B cell (primary cell): ENCODE measurements at regions not wholly inside any gene's neighbourhood (a gene's known extent, or its start where the extent isn't known, plus 50 kb on each side); places are given as distances from the start of the nearest gene placed in this dataset.

Source experiments
- ATAC-seq: fragments of 200-7000 bp; cut with Tn5 transposase; one replicate; pipeline ENCODE4 v1.10.0; 2021; ENCODE audit warnings: low read depth, mild to moderate bottlenecking, moderate number of reproducible peaks, moderate library complexity
- CTCF ChIA-PET: fragments of 350-600 bp; sonication (Branson Sonifier 250); formaldehyde crosslinking; loops from one replicate; lab custom pipeline; 2021; ENCODE audit warnings: antibody characterized with exemption, inconsistent platforms; lab: Charles Lee
- POLR2A ChIA-PET: fragments of 350-600 bp; sonication (Branson Sonifier 250); formaldehyde crosslinking; loops from one replicate; lab custom pipeline; 2021; ENCODE audit warnings: antibody characterized with exemption; lab: Charles Lee
- DNase-seq: peaks from one replicate; pipeline ENCODE4 v3.0.0; 2013
- H2AFZ ChIP-seq: 2 replicates; pipeline ENCODE4 v1.6.1; 2012; ENCODE audit warnings: mild to moderate bottlenecking, low read depth, low read length; ENCODE audit not compliant: insufficient read depth, poor library complexity, severe bottlenecking
- H3K27ac ChIP-seq, 2 donors: 1 replicate in 1 of 2; 2 replicates in 1 of 2; pipeline ENCODE4 v1.5.1; 2012 to 2013; ENCODE audit warnings: low read length in 2 of 2, mild to moderate bottlenecking in 2 of 2, moderate library complexity in 1 of 2
- H3K27me3 ChIP-seq, 4 experiments: fragments of 200-600 bp in 1 of 4; sonication (generic) in 1 of 4; replicated peaks in 1 of 4; 1 replicate in 2 of 4; 2 replicates in 2 of 4; pipeline versions ENCODE4 v1.6.1 to v1.7.0; 2013 to 2016; ENCODE audit warnings: low read length in 3 of 4, mild to moderate bottlenecking in 2 of 4, mixed read lengths in 1 of 4, moderate library complexity in 1 of 4; ENCODE audit not compliant: insufficient read depth in 4 of 4, control insufficient read depth in 3 of 4; ENCODE audit errors: control extremely low read depth in 1 of 4
- H3K36me3 ChIP-seq, 2 experiments: replicated peaks in 1 of 2; 1 replicate in 1 of 2; 2 replicates in 1 of 2; pipeline versions ENCODE4 v1.6.1 to v1.7.1; 2013; ENCODE audit warnings: low read length in 1 of 2; ENCODE audit not compliant: insufficient read depth in 2 of 2, control insufficient read depth in 1 of 2; ENCODE audit errors: control extremely low read depth in 1 of 2, extremely low read depth in 1 of 2
- H3K4me1 ChIP-seq, 2 donors: fragments of 200-600 bp in 1 of 2; sonication (generic) in 1 of 2; 1 replicate in 1 of 2; 2 replicates in 1 of 2; pipeline versions ENCODE4 v1.5.1 to v1.6.1; 2013 to 2017; ENCODE audit warnings: low read length in 2 of 2; ENCODE audit not compliant: control insufficient read depth in 2 of 2, insufficient read depth in 2 of 2
- H3K4me2 ChIP-seq: replicated peaks from 2 replicates; pipeline ENCODE3; 2012; ENCODE audit warnings: mild to moderate bottlenecking, low read depth, low read length; ENCODE audit not compliant: poor library complexity, severe bottlenecking
- H3K4me3 ChIP-seq, 5 experiments: fragments of 200-600 bp in 1 of 5; sonication (generic) in 1 of 5; 1 replicate in 3 of 5; 2 replicates in 2 of 5; pipeline versions ENCODE4 v1.5.1 to v1.7.0; 2011 to 2016; ENCODE audit warnings: low read length in 4 of 5, mild to moderate bottlenecking in 4 of 5, low read depth in 2 of 5, control low read depth in 1 of 5, moderate library complexity in 1 of 5; ENCODE audit not compliant: insufficient read depth in 1 of 5; ENCODE audit errors: control extremely low read depth in 1 of 5, extremely low read depth in 1 of 5
- H3K79me2 ChIP-seq: fragments of 200-600 bp; sonication (generic); one replicate; pipeline ENCODE4 v1.6.0; 2016; ENCODE audit warnings: low read length; ENCODE audit not compliant: control insufficient read depth, insufficient read depth
- H3K9ac ChIP-seq: fragments of 200-600 bp; sonication (generic); 2 replicates; pipeline ENCODE4 v1.6.1; 2017; ENCODE audit warnings: mild to moderate bottlenecking, low read length, moderate library complexity
- H3K9me3 ChIP-seq, 3 donors: one replicate each; pipeline versions ENCODE4 v1.6.1 to v1.7.1; 2013; ENCODE audit warnings: low read length in 2 of 3; ENCODE audit not compliant: control insufficient read depth in 2 of 3, insufficient read depth in 1 of 3; ENCODE audit errors: control extremely low read depth in 1 of 3
- H4K20me1 ChIP-seq: 2 replicates; pipeline ENCODE4 v1.6.0; 2012; ENCODE audit warnings: mild to moderate bottlenecking, low read length; ENCODE audit not compliant: insufficient read depth, control insufficient read depth, poor library complexity, severe bottlenecking
- H3K27ac Mint-ChIP-seq: one replicate; pipeline ENCODE4 v1.8.0; 2021; ENCODE audit warnings: mixed read lengths
- H3K27me3 Mint-ChIP-seq: one replicate; pipeline ENCODE4 v1.8.0; 2021; ENCODE audit warnings: mixed read lengths
- H3K4me1 Mint-ChIP-seq: one replicate; pipeline ENCODE4 v1.8.0; 2021; ENCODE audit warnings: mixed read lengths
- H3K4me3 Mint-ChIP-seq: one replicate; pipeline ENCODE4 v1.8.0; 2021; ENCODE audit warnings: mixed read lengths
- H3K9me3 Mint-ChIP-seq: one replicate; pipeline ENCODE4 v1.8.0; 2022; ENCODE audit warnings: mixed read lengths; ENCODE audit not compliant: insufficient read depth
- CTCF ChIP-seq: fragments of 200-600 bp; IDR thresholded peaks from one replicate; pipeline ENCODE4 v1.8.0; 2022; ENCODE audit warnings: antibody characterized with exemption, mild to moderate bottlenecking
- EZH2 ChIP-seq: IDR thresholded peaks from 2 replicates; pipeline ENCODE4 v1.6.1; 2012; ENCODE audit warnings: borderline replicate concordance, low read depth, mild to moderate bottlenecking, moderate library complexity, low read length; ENCODE audit not compliant: insufficient read depth, poor library complexity, severe bottlenecking
- WGBS: methylation state at CpG from one replicate; pipeline ENCODE4 v1.1.5; 2013; ENCODE audit warnings: missing lambda C conversion rate; ENCODE audit not compliant: insufficient coverage; 5-methylcytosine and 5-hydroxymethylcytosine counted together
- intact Hi-C: fragments of 100-400 bp; cut with micrococcal nuclease; formaldehyde crosslinking; loops from one replicate; pipeline ENCODE4 v1.10.0; 2022

- Histone ChIP-seq H3K79me2 (no peaks in the 10 kb centered on the region), H3K27me3 (peaks cover 0 to 4% (median 0%) of the 10 kb centered on the region in 4 experiments), H4K20me1 (no peaks in the 10 kb centered on the region), H3K4me1 (no peaks in the 10 kb centered on the region), H3K4me2 (no peak overlapping the region), H3K36me3 (no peaks in the 10 kb centered on the region), H3K27ac (no peak overlapping the region), H2AFZ (no peak overlapping the region), H3K4me3 (no peak overlapping the region), H3K9ac (no peak overlapping the region), H3K9me3 (peaks cover 0 to 6% (median 0%) of the 10 kb centered on the region in 3 donors)
- CTCF ChIA-PET, result no interaction called here
- Mint-ChIP-seq H3K4me1 (no peaks in the 10 kb centered on the region), H3K4me3 (no peak overlapping the region), H3K27ac (no peak overlapping the region), H3K9me3 (no peaks in the 10 kb centered on the region), H3K27me3 (peaks cover 31% of the 10 kb centered on the region)
- no peak for DNase-seq
- POLR2A ChIA-PET, result no interaction called here
- TF ChIP-seq CTCF (no peak), EZH2 (no peak)
- 91% methylated on average over 1 of the region's 1 CpG for WGBS
- intact Hi-C loops, result no loop called here
- no peak for ATAC-seq
These were observed 172.5 kb downstream of the IER5 start for GRCh38 chr1:181260994-181261393.

GRCh38 chr1:181262069-181262468 is 173.6 kb downstream of the IER5 start:
- CTCF ChIA-PET, result no interaction called here
- H3K4me1 Mint-ChIP-seq, result no peaks in the 10 kb centered on the region
- DNase-seq (no peak), ATAC-seq (no peak)
- Histone ChIP-seq H3K4me3 (no peak overlapping the region), H3K9ac (no peak overlapping the region), H3K27ac (no peak overlapping the region), H2AFZ (no peak overlapping the region), H3K27me3 (peaks cover 0 to 4% (median 0%) of the 10 kb centered on the region in 4 experiments), H3K9me3 (no peaks in the 10 kb centered on the region), H3K79me2 (no peaks in the 10 kb centered on the region), H3K4me1 (no peaks in the 10 kb centered on the region), H4K20me1 (no peaks in the 10 kb centered on the region), H3K4me2 (no peak overlapping the region), H3K36me3 (no peaks in the 10 kb centered on the region)
- POLR2A ChIA-PET, result no interaction called here
- intact Hi-C loops, result no loop called here
- H3K4me3 Mint-ChIP-seq, result no peak overlapping the region
- TF ChIP-seq EZH2 (no peak), CTCF (no peak)
- peaks cover 23% of the 10 kb centered on the region for H3K27me3 Mint-ChIP-seq
- no peak overlapping the region for H3K27ac Mint-ChIP-seq
- WGBS, result no CpG with 5 or more reads among the region's 1 CpG
- H3K9me3 Mint-ChIP-seq, result no peaks in the 10 kb centered on the region
